GM20000 (cell line): ENCODE measurements at regions not wholly inside any gene's neighbourhood (a gene's known extent, or its start where the extent isn't known, plus 50 kb on each side); places are given as distances from the start of the nearest gene placed in this dataset.

Source experiments
- DNase-seq: peaks from one replicate; pipeline ENCODE4 v3.0.0; 2012; ENCODE audit warnings: low spot score
- CTCF ChIP-seq: IDR thresholded peaks from 2 replicates; pipeline ENCODE4 v1.5.1; 2012; ENCODE audit warnings: mild to moderate bottlenecking, control low read depth; ENCODE audit errors: extremely low read depth, missing control alignments

DNA sequence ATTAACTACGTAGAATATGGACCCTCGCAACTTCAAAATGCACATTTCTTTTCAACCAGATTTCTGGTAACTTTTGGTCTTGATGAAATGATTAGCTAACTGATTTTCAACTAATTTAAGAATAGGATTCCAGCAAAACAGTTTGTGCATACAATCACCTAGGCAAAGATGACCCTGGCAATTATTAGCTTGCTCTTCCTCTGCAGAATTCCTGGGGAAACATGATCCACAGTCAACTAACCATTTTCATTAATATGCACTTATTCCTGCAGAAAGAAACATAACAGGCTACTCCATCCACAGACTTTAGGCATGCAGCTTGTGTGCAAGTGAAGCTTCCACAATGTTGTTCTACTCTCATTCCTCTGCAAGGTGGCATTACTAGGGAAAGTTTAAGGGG, 1150.8 kb upstream of the FANCL start:
- no peak for TF ChIP-seq CTCF
- DNase-seq, result no peak

DNA sequence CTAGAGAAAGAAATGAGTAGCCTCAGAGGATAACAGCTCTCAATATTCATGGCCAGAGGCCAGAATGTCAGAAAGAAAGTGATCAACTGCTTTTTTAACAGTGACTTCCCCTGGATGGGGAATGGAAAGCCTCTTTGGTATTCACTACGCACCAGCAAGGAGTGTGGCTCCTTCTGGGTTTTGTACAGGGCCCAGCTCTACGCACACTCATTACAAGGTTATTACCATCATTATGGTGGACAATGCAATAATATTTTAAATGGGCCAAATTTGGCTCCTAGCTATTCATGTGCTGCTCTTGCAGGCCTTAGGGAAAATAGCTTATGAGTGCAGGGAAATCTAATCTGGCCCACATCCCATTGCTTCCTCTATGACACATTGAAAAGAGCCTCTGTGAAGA, 1149.5 kb upstream of the FANCL start:
- TF ChIP-seq CTCF, result no peak
- no peak for DNase-seq

GRCh38 chr2:59389240-59389639, 1148.1 kb upstream of the FANCL start:
- DNase-seq, result no peak
- no peak for TF ChIP-seq CTCF

DNA sequence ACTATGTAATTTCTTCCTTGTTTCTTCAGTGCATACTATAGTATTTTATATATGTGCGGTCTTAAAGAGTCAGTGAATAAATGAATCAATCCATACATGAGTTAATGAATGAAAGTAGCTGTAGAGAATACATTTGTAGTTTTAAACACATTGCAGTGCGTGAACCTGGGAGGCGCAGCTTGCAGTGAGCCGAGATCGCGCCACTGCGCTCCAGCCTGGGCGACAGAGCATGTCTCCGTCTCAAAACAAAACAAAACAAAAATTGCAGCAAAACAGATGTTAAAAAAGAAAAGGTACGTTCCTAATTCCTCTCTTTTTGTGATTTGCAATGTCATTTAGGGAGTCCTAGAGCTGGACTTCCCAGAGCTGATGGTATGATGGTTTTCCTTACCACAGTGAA, 1144.8 kb upstream of the FANCL start:
- no peak for DNase-seq
- no peak for TF ChIP-seq CTCF

DNA sequence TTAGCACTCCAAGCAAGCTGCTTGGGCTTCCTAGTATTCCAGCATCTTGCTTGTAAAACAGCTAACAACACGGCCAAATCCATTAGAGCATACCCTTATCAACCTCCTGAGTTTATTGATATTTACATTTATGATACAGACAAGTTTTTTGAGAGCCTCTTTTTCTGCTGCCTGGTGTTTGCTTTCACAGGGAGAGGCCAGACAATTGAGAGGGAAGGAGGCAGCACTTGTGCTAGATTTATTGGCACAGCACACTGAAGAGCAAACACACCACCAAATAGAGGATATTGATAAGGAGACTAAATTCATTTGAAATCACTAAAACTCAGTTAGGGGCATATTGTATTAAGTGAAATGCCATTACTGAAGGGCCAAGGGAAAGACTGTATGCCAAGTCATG, 1142.3 kb upstream of the FANCL start:
- no peak for TF ChIP-seq CTCF
- no peak for DNase-seq

GRCh38 chr2:59378127-59378526, 1137.0 kb upstream of the FANCL start:
- no peak for TF ChIP-seq CTCF
- DNase-seq, result no peak

DNA sequence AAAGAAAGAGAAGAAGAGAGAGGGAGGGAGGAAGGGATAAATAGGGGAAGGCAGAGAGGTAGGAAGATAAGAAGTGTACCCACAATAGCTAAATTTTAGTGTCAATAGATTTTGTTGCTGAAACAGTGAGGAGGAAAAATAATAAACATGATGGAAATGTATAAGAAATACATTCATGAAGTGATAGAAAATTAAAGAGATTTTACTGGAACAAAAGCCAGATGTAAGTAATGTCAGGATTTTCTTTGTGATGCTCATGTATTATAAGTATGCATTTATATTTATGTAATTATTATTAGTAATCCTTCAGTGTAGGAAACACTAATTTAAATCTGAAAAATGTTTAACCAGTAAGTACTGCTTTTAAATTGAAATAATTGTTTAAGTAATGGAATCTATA, 1125.2 kb upstream of the FANCL start:
- no peak for TF ChIP-seq CTCF
- DNase-seq, result no peak
